Tibial nerve (tissue), 3 donors: ENCODE measurements at regions not wholly inside any gene's neighbourhood (a gene's known extent, or its start where the extent isn't known, plus 50 kb on each side); places are given as distances from the start of the nearest gene placed in this dataset.

Source experiments
- POLR2A ChIP-seq, 2 donors: fragments of 450-650 bp; IDR thresholded peaks; one replicate each; pipeline ENCODE4 v1.6.1; 2017; ENCODE audit warnings: antibody characterized with exemption in 2 of 2, mild to moderate bottlenecking in 2 of 2, moderate library complexity in 2 of 2
- TF ChIP-seq, protein P1 (sequence below), 5 experiments: fragments of 200-600 bp in 3 of 5; fragments of 450-650 bp in 2 of 5; sonication (generic) in 3 of 5; IDR thresholded peaks; one replicate each; pipeline ENCODE4 v1.5.1; 2016 to 2019; ENCODE audit warnings: antibody characterized with exemption in 5 of 5, mild to moderate bottlenecking in 3 of 5, moderate library complexity in 2 of 5

DNA sequence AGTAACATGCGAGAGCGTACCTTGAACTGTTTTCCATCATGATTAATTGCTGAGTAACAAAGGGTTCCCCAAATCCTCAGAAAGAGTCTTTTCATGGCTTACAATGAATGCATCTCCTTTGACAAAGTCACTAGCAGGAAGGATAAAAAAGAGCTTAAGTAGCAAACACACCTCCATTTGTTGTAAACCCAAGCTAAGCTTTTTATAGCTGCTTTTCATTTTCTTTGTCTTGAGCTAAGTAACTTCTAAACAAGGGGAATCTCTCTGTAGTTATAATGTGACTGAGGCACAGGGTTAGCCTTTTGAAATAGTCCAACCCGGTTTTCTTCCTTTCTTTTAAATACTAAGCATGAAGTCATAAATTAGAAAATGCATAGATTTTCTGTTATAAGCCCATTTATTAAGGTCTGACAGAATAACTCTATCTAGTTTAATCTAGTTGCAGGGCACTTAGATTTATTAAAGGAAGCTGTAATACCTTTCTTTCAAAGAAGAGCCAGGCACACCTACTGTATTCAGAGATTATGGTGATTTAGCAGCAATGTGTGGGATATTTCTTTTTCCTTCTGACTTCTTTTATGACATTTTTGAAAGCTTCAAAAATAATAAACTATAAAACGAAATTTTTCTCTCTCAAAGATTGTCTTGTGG, 226.9 kb upstream of the SMIM31 start:
- TF ChIP-seq, protein P1, sequence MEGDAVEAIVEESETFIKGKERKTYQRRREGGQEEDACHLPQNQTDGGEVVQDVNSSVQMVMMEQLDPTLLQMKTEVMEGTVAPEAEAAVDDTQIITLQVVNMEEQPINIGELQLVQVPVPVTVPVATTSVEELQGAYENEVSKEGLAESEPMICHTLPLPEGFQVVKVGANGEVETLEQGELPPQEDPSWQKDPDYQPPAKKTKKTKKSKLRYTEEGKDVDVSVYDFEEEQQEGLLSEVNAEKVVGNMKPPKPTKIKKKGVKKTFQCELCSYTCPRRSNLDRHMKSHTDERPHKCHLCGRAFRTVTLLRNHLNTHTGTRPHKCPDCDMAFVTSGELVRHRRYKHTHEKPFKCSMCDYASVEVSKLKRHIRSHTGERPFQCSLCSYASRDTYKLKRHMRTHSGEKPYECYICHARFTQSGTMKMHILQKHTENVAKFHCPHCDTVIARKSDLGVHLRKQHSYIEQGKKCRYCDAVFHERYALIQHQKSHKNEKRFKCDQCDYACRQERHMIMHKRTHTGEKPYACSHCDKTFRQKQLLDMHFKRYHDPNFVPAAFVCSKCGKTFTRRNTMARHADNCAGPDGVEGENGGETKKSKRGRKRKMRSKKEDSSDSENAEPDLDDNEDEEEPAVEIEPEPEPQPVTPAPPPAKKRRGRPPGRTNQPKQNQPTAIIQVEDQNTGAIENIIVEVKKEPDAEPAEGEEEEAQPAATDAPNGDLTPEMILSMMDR (IDR thresholded peaks at IDR 0.05): no peak
- no peak for TF ChIP-seq POLR2A (IDR thresholded peaks at IDR 0.05)
